GM19455 (cell line): ENCODE measurements at regions not wholly inside any gene's neighbourhood (a gene's known extent, or its start where the extent isn't known, plus 50 kb on each side); places are given as distances from the start of the nearest gene placed in this dataset.
A peak's percentile ranks its signal among the peaks of the same experiment; 100 is the strongest.
"Not testable (repeated sequence)": the region's sequence is repeated elsewhere in the genome, so short reads cannot be mapped to it uniquely, and the experiment has no call there.

ENCODE experiments used
- ATAC-seq: cut with Tn5 transposase; IDR thresholded peaks from one replicate; pipeline ENCODE4 v1.9.1; 2021; ENCODE audit not compliant: unreplicated experiment

- no peak for ATAC-seq
Observed at GRCh38 chr9:7315746-7316145, 483.8 kb downstream of the DMAC1 start.

GRCh38 chr9:7315116-7315515 lies 484.5 kb downstream of the DMAC1 start:
- no peak for ATAC-seq

DNA sequence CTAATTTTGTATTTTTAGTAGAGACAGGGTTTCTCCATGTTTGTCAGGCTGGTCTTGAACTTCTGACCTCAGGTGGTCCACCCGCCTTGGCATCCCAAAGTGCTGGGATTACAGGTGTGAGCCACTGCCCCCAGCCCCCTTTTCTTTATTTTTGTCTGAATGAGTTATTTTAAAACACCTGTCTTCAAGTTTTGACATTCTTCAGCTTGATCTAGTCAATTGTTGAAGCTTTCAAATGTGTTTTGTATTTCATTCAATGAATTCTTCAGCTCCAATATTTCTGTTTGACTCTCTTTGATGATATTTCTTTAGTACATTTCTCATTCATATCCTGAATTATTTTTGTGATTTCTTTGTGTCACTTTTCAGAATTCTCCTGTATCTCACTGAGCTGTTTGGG lies 486.2 kb downstream of the DMAC1 start:
- no peak for ATAC-seq

GRCh38 chr9:7309051-7309450 lies 490.5 kb downstream of the DMAC1 start:
- not testable (repeated sequence) for ATAC-seq

DNA sequence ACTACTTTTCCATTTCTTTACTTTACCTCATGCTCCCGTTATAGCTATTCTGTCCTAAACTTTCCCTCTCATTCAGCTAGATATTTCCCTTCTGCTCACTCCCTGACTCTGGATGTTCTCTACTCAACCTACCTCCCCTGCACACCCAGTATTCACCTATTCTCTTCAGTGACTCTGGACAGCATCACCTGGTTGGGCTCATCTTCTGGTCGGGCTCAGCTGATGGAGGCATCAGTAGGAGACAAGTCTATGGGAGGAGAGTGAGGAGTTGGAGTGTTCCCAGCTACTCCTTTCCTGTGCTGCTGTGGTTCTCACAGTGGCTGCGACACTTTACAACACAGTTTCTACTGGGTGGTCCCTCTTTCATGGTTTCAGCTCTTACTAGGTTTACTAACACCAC lies 493.9 kb downstream of the DMAC1 start:
- ATAC-seq: no peak

- ATAC-seq: no peak
Observed at GRCh38 chr9:7304627-7304995, 495.0 kb downstream of the DMAC1 start.

- ATAC-seq: no peak
Observed at GRCh38 chr9:7303907-7304626, 495.5 kb downstream of the DMAC1 start.

- ATAC-seq: no peak
Observed at GRCh38 chr9:7300484-7300883, 499.1 kb downstream of the DMAC1 start.

DNA sequence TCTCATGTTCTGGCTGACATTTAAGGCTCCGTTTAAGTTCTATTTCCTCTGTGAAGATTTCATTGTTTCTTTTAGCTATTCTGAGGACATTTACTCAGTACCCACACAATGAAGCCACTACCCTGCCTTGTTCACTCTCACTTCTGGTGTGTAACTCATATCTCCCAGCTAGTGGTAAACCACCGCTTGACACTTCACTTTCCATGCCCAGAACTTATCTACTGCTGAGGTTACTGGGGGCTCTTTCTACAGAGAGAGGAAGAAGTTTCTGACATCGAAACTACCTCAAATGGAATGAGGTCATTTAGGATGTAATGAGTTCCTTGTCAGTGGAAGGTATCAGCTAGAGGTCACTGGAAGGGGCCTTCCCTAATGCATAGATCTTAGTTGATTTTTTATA lies 501.5 kb downstream of the DMAC1 start:
- peak; percentile 98 for ATAC-seq

GRCh38 chr9:7297521-7297920 lies 502.1 kb downstream of the DMAC1 start:
- ATAC-seq: no peak

- no peak for ATAC-seq
Observed at GRCh38 chr9:7293091-7293490, 506.5 kb downstream of the DMAC1 start.

DNA sequence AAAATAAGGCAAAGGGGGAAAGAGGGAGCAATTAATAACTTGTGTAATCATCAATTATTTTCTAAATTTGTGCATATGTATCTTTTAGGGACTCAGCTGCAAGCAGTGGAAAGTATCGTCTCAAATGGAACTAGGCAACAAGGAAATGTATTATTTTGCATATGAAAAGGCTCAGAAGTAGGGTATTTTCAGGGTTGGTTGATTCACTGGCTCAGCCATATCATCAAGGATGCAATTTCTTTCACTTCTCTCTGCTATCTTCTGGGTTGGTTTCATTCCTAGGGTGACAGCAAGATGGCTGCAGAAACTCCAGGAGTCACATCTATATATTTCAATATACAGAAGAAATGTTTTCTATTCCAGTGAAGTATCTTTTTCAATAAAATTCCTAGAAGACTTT lies 509.8 kb downstream of the DMAC1 start:
- ATAC-seq: no peak

- ATAC-seq: no peak
Observed at GRCh38 chr9:7287986-7288385, 511.6 kb downstream of the DMAC1 start.

DNA sequence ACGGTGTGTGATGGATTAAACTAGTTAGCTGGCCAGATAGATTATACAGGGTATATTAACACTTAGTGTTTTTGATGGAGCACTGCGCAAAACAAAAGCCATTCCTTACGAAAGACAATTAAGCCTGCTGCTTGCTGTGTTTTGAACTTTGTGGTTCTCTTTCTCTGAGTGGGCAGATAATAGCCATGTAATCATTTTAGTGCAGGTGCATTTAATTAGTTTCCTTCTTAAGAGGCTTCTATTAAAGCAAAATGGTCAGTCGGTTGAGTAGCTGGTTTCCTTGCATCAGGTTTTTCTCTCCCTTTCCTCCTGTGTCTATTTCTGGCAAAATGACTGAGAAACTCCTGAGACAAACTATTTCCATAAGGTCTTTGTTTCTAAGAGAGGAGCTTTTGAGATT lies 512.5 kb downstream of the DMAC1 start:
- no peak for ATAC-seq

DNA sequence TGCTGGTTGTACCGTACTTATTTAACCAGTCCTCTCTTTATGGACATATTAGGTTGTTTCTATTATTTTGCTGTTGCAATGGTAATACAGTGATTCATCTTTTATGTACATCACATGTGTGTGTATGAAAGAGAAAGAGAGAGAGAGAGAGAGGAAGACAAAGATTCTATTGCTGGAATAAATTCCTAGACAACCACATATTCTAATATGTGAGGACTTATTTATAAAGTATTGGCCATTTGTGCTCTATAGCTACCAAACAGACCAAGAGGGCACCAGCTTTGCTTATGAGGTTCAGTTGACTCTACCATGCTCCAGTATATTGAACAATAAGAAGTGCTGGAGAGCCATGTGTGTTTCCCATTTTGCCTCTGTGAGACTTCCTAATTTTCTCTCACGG lies 513.5 kb downstream of the DMAC1 start:
- ATAC-seq: no peak

- ATAC-seq: no peak
Observed at GRCh38 chr9:7285199-7285598, 514.4 kb downstream of the DMAC1 start.

DNA sequence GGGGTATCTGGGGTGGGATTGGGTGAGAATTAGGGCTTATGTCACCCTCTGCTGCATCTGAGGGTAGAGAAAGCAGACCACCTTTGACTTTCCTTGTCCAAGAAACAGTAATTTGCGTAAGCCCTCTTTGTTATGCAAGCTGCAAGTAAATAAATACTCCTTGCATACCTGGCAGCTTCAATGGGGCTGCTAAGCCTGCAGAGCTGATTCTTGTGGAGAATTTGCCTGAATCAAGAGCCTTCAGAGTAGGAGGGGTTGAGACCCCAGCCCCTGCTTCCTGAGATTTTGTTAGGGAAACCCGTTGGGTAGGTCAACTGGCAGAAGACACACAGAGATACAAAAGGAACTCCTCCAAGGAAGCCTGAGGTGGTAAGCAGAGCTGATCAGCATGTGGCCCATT lies 515.1 kb downstream of the DMAC1 start:
- no peak for ATAC-seq

GRCh38 chr9:7284117-7284516 lies 515.5 kb downstream of the DMAC1 start:
- ATAC-seq: no peak

GRCh38 chr9:7273575-7273974 lies 515.8 kb downstream of the KDM4C start:
- no peak for ATAC-seq

DNA sequence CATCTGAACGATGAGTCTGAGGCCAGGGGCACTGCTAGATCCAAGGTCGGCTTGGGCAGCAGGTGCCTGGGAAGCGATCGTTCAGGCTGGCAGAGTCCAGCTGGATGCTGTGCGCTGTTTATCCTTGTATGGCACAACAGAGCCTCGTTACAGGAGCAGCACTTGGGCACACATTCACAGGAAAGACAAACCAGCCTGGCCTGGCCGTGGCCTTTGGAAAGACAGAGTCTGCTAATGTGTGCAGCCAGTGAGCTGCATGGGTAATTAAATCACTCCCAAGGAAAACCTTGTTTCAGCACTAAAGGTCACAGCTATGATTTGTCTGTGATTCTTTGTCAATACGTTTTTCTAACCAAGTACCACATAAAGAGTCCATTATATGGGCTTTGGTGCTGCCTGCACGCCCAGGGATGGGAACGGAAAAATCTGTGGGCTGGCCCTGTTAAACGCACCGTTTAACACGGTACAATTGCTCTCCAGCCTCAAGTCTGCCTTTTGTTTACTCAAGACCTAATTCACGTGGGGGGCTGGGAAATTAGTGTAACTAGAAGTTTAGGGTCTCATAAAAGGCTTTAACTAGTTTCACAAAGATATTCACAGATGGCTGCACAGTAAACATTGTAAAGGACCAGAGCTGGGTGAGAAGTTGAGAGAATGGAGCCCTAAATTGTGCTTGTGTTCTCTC lies 509.3 kb downstream of the KDM4C start:
- no peak for ATAC-seq

DNA sequence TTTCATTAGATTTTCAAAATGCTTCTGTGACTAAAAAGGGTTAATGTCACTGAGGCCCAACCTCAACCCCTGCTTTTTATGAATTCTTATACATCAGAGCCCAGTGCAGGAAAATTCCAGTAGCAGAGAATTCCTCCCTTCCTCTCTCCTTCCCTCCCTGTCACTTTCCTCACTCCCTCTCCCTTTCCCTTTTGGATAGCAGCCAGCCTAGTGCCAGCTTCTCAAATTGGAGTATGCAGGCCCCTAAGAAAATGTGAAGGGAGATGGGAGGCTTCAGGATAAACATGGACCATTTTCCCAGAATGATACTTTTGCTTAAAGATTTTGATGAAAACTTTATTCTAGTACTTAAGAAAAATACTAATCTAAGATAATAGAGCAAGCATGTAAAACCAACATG lies 507.4 kb downstream of the KDM4C start:
- ATAC-seq: no peak

- no peak for ATAC-seq
Observed at GRCh38 chr9:7259544-7260241, 501.9 kb downstream of the KDM4C start.
